ENCODE measurements at regions not wholly inside any gene's neighbourhood (a gene's known extent, or its start where the extent isn't known, plus 50 kb on each side); places are given as distances from the start of the nearest gene placed in this dataset.

DNA sequence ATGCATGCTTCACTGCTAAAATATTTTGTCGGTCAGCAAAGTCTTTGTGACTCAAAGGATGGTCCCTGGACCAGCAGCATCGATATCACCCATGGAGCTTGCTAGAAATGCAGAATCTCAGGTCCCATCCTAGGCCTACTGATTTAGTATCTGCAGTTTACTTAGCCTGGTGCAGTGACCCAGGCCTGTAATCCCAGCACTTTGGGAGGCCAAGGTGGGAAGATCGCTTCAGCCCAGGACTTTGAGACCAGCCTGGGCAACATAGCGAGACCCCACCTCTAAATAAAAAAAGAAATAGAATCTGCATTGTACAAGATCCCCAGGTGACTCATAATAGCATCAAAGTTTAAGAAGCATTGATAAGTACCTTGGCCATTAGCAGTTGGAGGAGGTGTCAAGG is 248.7 kb downstream of the CD83 start:
- no peak for TF ChIP-seq CTCF (IDR thresholded peaks at IDR 0.05)
- TF ChIP-seq POLR2AphosphoS5 (IDR thresholded peaks at IDR 0.05; ENCODE audit: low read depth, low read length) = no peak
- TF ChIP-seq SIN3A (IDR thresholded peaks at IDR 0.05; ENCODE audit: borderline replicate concordance, insufficient read depth, low read depth, low read length) = no peak
- TF ChIP-seq REST (IDR thresholded peaks at IDR 0.05; ENCODE audit: insufficient read depth in 1 of 2, low read depth in 2 of 2, low read length in 1 of 2) = no peak
